T-cell (primary cell): ENCODE measurements at regions not wholly inside any gene's neighbourhood (a gene's known extent, or its start where the extent isn't known, plus 50 kb on each side); places are given as distances from the start of the nearest gene placed in this dataset.

Experiments used
- ATAC-seq, 4 experiments: fragments of 200-7000 bp in 3 of 4; fragments of 150-1000 bp in 1 of 4; cut with Tn5 transposase; replicated peaks in 1 of 4; 1 replicate in 3 of 4; 2 replicates in 1 of 4; pipeline ENCODE4 v1.10.0; 2021; ENCODE audit warnings: moderate library complexity in 3 of 4, mild to moderate bottlenecking in 2 of 4, moderate number of reproducible peaks in 1 of 4
- CTCF ChIA-PET, 2 donors: fragments of 300-600 bp; sonication (Branson Sonifier 250); formaldehyde crosslinking; loops; one replicate each; lab custom pipeline; 2022; ENCODE audit warnings: antibody characterized with exemption in 2 of 2; lab: Charles Lee
- POLR2A ChIA-PET, 2 donors: fragments of 300-600 bp; sonication (Branson Sonifier 250); formaldehyde crosslinking; loops; one replicate each; lab custom pipeline; 2022; ENCODE audit warnings: antibody characterized with exemption in 2 of 2; lab: Charles Lee
- DNase-seq, 35 experiments: peaks; one replicate each; pipeline versions ENCODE4 v3.0.0 to v3.0.0-alpha.2; 2013 to 2023
- H3K27ac ChIP-seq: one replicate; pipeline ENCODE4 v1.5.1; 2013; ENCODE audit warnings: low read length
- H3K27me3 ChIP-seq, 2 experiments: replicated peaks in 1 of 2; 1 replicate in 1 of 2; 2 replicates in 1 of 2; pipeline versions ENCODE4 v1.6.1 to v1.7.0; 2013; ENCODE audit warnings: low read length in 1 of 2, mixed read lengths in 1 of 2; ENCODE audit not compliant: control insufficient read depth in 2 of 2, insufficient read depth in 2 of 2; ENCODE audit errors: extremely low read depth in 1 of 2
- H3K36me3 ChIP-seq, 2 donors: 1 replicate in 1 of 2; 2 replicates in 1 of 2; pipeline versions ENCODE4 v1.6.1 to v1.7.0; 2013; ENCODE audit warnings: low read length in 1 of 2; ENCODE audit not compliant: control insufficient read depth in 2 of 2, insufficient read depth in 1 of 2; ENCODE audit errors: extremely low read depth in 1 of 2
- H3K4me1 ChIP-seq, 2 experiments: 1 replicate in 1 of 2; 2 replicates in 1 of 2; pipeline versions ENCODE4 v1.6.1 to v1.7.0; 2013; ENCODE audit warnings: low read length in 2 of 2, mixed read lengths in 1 of 2; ENCODE audit not compliant: insufficient read depth in 2 of 2, control insufficient read depth in 1 of 2; ENCODE audit errors: extremely low read depth in 1 of 2
- H3K4me3 ChIP-seq, 2 donors: 1 replicate in 1 of 2; 2 replicates in 1 of 2; pipeline versions ENCODE4 v1.5.1 to v1.7.0; 2013; ENCODE audit warnings: mild to moderate bottlenecking in 2 of 2, low read length in 1 of 2, moderate library complexity in 1 of 2; ENCODE audit not compliant: control insufficient read depth in 1 of 2; ENCODE audit errors: extremely low read depth in 1 of 2
- H3K9me3 ChIP-seq: 2 replicates; pipeline ENCODE4 v1.7.0; 2013
- H3K27ac Mint-ChIP-seq, 2 donors: one replicate each; pipeline ENCODE4 v1.8.0; 2020 to 2021; ENCODE audit warnings: mild to moderate bottlenecking in 2 of 2, mixed read lengths in 2 of 2
- H3K27me3 Mint-ChIP-seq, 2 donors: one replicate each; pipeline ENCODE4 v1.8.0; 2021 to 2022; ENCODE audit warnings: mixed read lengths in 2 of 2
- H3K36me3 Mint-ChIP-seq: one replicate; pipeline ENCODE4 v1.8.0; 2021; ENCODE audit warnings: mixed read lengths
- H3K4me1 Mint-ChIP-seq, 3 donors: one replicate each; pipeline ENCODE4 v1.8.0; 2020 to 2022; ENCODE audit warnings: mixed read lengths in 3 of 3, mild to moderate bottlenecking in 1 of 3
- H3K4me3 Mint-ChIP-seq, 3 donors: one replicate each; pipeline ENCODE4 v1.8.0; 2020 to 2022; ENCODE audit warnings: mild to moderate bottlenecking in 3 of 3, mixed read lengths in 3 of 3, moderate library complexity in 3 of 3
- H3K9me3 Mint-ChIP-seq, 3 donors: one replicate each; pipeline ENCODE4 v1.8.0; 2020 to 2022; ENCODE audit warnings: mixed read lengths in 3 of 3
- WGBS: methylation state at CpG from one replicate; pipeline ENCODE4 v1.1.5; 2013; ENCODE audit warnings: missing lambda C conversion rate; ENCODE audit not compliant: insufficient coverage; 5-methylcytosine and 5-hydroxymethylcytosine counted together

DNA sequence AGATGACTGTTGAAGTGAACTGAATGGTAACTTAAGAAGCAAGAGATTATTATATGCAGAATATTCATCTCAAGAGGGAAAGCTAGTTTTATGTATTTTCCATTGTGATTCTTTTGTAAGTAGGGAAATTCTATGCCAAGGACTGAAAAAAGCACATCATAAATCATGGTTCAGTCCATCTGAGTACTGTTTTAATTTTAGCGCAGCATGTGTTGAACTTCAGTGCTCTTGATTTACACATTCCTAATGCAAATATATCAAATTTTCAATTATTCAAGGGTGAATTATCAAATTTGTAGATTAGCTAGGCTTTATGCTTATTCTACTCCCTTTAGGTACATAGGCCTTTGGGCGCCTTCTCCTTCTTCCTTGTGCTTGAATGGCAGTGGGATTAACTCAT, 50.3 kb upstream of the TCF12 start:
- ChIA-PET POLR2A (no interaction called here), CTCF (no interaction called here)

GRCh38 chr15:56866803-56867202, 51.6 kb upstream of the TCF12 start:
- DNase-seq (no peak), ATAC-seq (no peak)
- H3K9me3 ChIP-seq, result no peaks in the 10 kb centered on the region
- Mint-ChIP-seq H3K27me3 (no peaks in the 10 kb centered on the region), H3K4me1 (peaks cover 0 to 2% (median 0%) of the 10 kb centered on the region in 3 donors), H3K9me3 (no peaks in the 10 kb centered on the region), H3K4me3 (no peak overlapping the region), H3K36me3 (no peaks in the 10 kb centered on the region), H3K27ac (no peak overlapping the region)
- no peaks in the 10 kb centered on the region for H3K36me3 ChIP-seq
- no peaks in the 10 kb centered on the region for H3K27me3 ChIP-seq
- no CpG with 5 or more reads among the region's 4 CpGs for WGBS
- no peak overlapping the region for H3K27ac ChIP-seq
- no peaks in the 10 kb centered on the region for H3K4me1 ChIP-seq
- POLR2A ChIA-PET, result no interaction called here
- no peak overlapping the region for H3K4me3 ChIP-seq
- CTCF ChIA-PET, result no interaction called here

More for the DNA sequence above, 50.3 kb upstream of the TCF12 start:
- no peaks in the 10 kb centered on the region for H3K36me3 ChIP-seq
- Mint-ChIP-seq H3K9me3 (no peaks in the 10 kb centered on the region), H3K27me3 (peaks cover 0 to 3% of the 10 kb centered on the region in 2 donors), H3K36me3 (no peaks in the 10 kb centered on the region), H3K27ac (no peak overlapping the region), H3K4me1 (peaks cover 0 to 2% (median 0%) of the 10 kb centered on the region in 3 donors), H3K4me3 (no peak overlapping the region)
- no peaks in the 10 kb centered on the region for H3K27me3 ChIP-seq
- no peaks in the 10 kb centered on the region for H3K4me1 ChIP-seq
- H3K27ac ChIP-seq, result no peak overlapping the region
- no peak for DNase-seq
- no peak for ATAC-seq
- H3K4me3 ChIP-seq, result no peak overlapping the region
- WGBS, result no CpG with 5 or more reads among the region's 2 CpGs
- no peaks in the 10 kb centered on the region for H3K9me3 ChIP-seq

GRCh38 chr15:56857828-56858227, 60.6 kb upstream of the TCF12 start:
- Mint-ChIP-seq H3K4me3 (no peak overlapping the region), H3K27me3 (peaks cover 0 to 4% of the 10 kb centered on the region in 2 donors), H3K9me3 (no peaks in the 10 kb centered on the region), H3K36me3 (peaks cover 4% of the 10 kb centered on the region), H3K4me1 (no peaks in the 10 kb centered on the region), H3K27ac (no peak overlapping the region)
- no peaks in the 10 kb centered on the region for H3K27me3 ChIP-seq
- POLR2A ChIA-PET, result no interaction called here
- no peaks in the 10 kb centered on the region for H3K9me3 ChIP-seq
- ATAC-seq, result no peak
- 45% methylated on average over 2 of the region's 2 CpGs for WGBS
- no peak for DNase-seq
- CTCF ChIA-PET, result interaction anchor here in 1 of 2 donors (0.6 kb wide), 1 partner anchor 449 kb away, joined by 3 read pairs; no protein-coding TSS in a partner anchor
- H3K4me3 ChIP-seq, result no peak overlapping the region
- no peak overlapping the region for H3K27ac ChIP-seq
- H3K36me3 ChIP-seq, result no peaks in the 10 kb centered on the region
- no peaks in the 10 kb centered on the region for H3K4me1 ChIP-seq

DNA sequence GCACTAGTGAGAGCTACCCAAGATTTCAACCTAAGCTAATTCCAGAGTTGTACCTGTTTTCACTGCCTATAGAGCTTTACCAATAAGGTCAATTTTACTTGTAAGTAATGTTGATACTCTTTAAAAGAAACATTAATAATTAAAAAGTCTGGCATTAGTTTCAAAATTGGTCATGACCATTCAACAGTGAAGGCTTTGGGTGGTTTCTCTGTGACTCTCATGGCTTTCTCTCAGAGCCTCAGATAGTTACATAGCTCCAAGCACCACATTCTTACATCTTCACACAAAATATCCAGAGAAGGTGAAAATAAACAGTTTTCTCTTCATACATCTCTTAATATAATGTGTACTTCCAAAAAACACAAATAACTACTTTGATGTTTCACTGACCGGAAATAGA, 61.5 kb upstream of the TCF12 start:
- DNase-seq, result no peak
- peaks cover 0 to 4% of the 10 kb centered on the region in 2 donors for H3K27me3 Mint-ChIP-seq
- CTCF ChIA-PET, result no interaction called here

GRCh38 chr15:56844892-56845291, 73.6 kb upstream of the TCF12 start:
- Histone ChIP-seq H3K4me3 (no peak overlapping the region), H3K4me1 (no peaks in the 10 kb centered on the region), H3K27ac (no peak overlapping the region), H3K27me3 (peaks cover 0 to 3% of the 10 kb centered on the region in 2 experiments), H3K36me3 (no peaks in the 10 kb centered on the region), H3K9me3 (no peaks in the 10 kb centered on the region)
- H3K36me3 Mint-ChIP-seq, result peaks cover 5% of the 10 kb centered on the region
- ChIA-PET POLR2A (interaction anchor here in 1 of 2 donors (0.6 kb wide), 1 partner anchor 31 kb away, joined by 3 read pairs; no protein-coding TSS in a partner anchor), CTCF (no interaction called here)
- H3K4me1 Mint-ChIP-seq, result no peaks in the 10 kb centered on the region
- H3K4me3 Mint-ChIP-seq, result no peak overlapping the region
- no peak for ATAC-seq
- no peak for DNase-seq
- no peak overlapping the region for H3K27ac Mint-ChIP-seq
- H3K27me3 Mint-ChIP-seq, result peaks cover 0 to 3% of the 10 kb centered on the region in 2 donors
- no peaks in the 10 kb centered on the region for H3K9me3 Mint-ChIP-seq

More for the DNA sequence above, 61.5 kb upstream of the TCF12 start:
- Histone ChIP-seq H3K27me3 (no peaks in the 10 kb centered on the region), H3K27ac (no peak overlapping the region), H3K36me3 (no peaks in the 10 kb centered on the region), H3K4me3 (no peak overlapping the region), H3K9me3 (no peaks in the 10 kb centered on the region), H3K4me1 (no peaks in the 10 kb centered on the region)
- peaks cover 4% of the 10 kb centered on the region for H3K36me3 Mint-ChIP-seq
- no peaks in the 10 kb centered on the region for H3K9me3 Mint-ChIP-seq
- WGBS, result 80% methylated on average over 1 of the region's 1 CpG
- ATAC-seq, result no peak
- H3K27ac Mint-ChIP-seq, result no peak overlapping the region
- no peak overlapping the region for H3K4me3 Mint-ChIP-seq
- H3K4me1 Mint-ChIP-seq, result no peaks in the 10 kb centered on the region
- POLR2A ChIA-PET, result no interaction called here

GRCh38 chr15:56844471-56844870, 74.0 kb upstream of the TCF12 start:
- Mint-ChIP-seq H3K27ac (no peak overlapping the region), H3K4me1 (no peaks in the 10 kb centered on the region), H3K27me3 (peaks cover 0 to 6% of the 10 kb centered on the region in 2 donors), H3K4me3 (no peak overlapping the region), H3K36me3 (peaks cover 5% of the 10 kb centered on the region), H3K9me3 (no peaks in the 10 kb centered on the region)
- 87% methylated on average over 2 of the region's 3 CpGs for WGBS
- POLR2A ChIA-PET, result no interaction called here
- DNase-seq, result no peak
- Histone ChIP-seq H3K9me3 (no peaks in the 10 kb centered on the region), H3K4me3 (no peak overlapping the region), H3K4me1 (no peaks in the 10 kb centered on the region), H3K36me3 (no peaks in the 10 kb centered on the region), H3K27ac (no peak overlapping the region), H3K27me3 (peaks cover 0 to 3% of the 10 kb centered on the region in 2 experiments)
- CTCF ChIA-PET, result no interaction called here
- ATAC-seq, result no peak

GRCh38 chr15:56839641-56840040, 78.8 kb upstream of the TCF12 start:
- Mint-ChIP-seq H3K9me3 (no peaks in the 10 kb centered on the region), H3K27ac (no peak overlapping the region), H3K36me3 (no peaks in the 10 kb centered on the region), H3K4me1 (peaks cover 0 to 10% (median 3%) of the 10 kb centered on the region in 3 donors), H3K4me3 (no peak overlapping the region), H3K27me3 (peaks cover 0 to 6% of the 10 kb centered on the region in 2 donors)
- POLR2A ChIA-PET, result no interaction called here
- H3K4me1 ChIP-seq, result no peaks in the 10 kb centered on the region
- no peak overlapping the region for H3K27ac ChIP-seq
- ATAC-seq, result no peak
- no peaks in the 10 kb centered on the region for H3K9me3 ChIP-seq
- H3K36me3 ChIP-seq, result no peaks in the 10 kb centered on the region
- H3K27me3 ChIP-seq, result no peaks in the 10 kb centered on the region
- no peak for DNase-seq
- CTCF ChIA-PET, result no interaction called here
- H3K4me3 ChIP-seq, result no peak overlapping the region
